ENCODE measurements at regions not wholly inside any gene's neighbourhood (a gene's known extent, or its start where the extent isn't known, plus 50 kb on each side); places are given as distances from the start of the nearest gene placed in this dataset.
"Not testable (repeated sequence)": the region's sequence is repeated elsewhere in the genome, so short reads cannot be mapped to it uniquely, and the experiment has no call there.

DNA sequence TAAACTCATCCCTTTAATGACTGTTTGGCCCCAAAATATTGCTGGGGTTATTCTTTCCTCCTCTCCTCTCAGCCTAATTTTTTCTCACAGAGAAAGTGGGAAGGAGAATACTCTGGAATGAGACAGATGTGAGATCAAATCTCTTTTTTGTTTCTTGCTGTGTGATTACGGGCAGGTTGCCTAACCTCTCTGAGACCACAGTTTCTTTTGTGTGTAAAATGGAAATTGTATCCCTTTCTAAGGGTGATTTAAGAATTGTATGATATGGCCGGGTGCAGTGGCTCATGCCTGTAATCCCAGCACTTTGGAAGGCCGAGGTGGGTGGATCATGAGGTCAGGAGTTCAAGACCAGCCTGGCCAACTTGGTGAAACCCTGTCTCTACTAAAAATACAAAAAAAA, 111.5 kb upstream of the MRPS22 start:
- DNase-seq (ENCODE audit: insufficient read length, low spot score); FAIRE-seq: not testable (repeated sequence)

DNA sequence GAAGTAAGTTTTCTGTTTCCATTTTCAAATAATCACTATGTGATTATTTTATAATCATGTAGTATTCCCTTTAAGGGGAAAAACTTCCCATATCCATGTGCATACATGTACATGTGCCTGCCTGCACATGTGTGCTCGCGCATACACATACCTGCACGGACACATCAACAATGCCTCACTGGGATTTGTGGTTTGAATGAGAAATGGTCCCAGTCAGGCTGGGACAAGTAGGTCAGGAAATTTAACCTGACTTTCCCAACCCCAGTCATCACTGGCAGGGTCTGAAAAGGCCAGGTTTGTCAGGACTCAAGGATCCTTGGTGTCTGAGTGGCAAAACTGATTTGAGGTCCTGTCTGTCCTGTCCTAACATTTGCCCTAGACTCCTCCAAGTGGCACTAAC, 109.3 kb upstream of the MRPS22 start:
- DNase-seq (ENCODE audit: insufficient read length, low spot score): no peak
- FAIRE-seq: no peak

GRCh38 chr3:139235192-139235591, 108.6 kb upstream of the MRPS22 start:
- FAIRE-seq: no peak
- no peak for DNase-seq (ENCODE audit: insufficient read length, low spot score)

- DNase-seq (ENCODE audit: insufficient read length, low spot score): no peak
- FAIRE-seq: no peak
These were observed 107.5 kb upstream of the MRPS22 start for GRCh38 chr3:139236336-139236735.

DNA sequence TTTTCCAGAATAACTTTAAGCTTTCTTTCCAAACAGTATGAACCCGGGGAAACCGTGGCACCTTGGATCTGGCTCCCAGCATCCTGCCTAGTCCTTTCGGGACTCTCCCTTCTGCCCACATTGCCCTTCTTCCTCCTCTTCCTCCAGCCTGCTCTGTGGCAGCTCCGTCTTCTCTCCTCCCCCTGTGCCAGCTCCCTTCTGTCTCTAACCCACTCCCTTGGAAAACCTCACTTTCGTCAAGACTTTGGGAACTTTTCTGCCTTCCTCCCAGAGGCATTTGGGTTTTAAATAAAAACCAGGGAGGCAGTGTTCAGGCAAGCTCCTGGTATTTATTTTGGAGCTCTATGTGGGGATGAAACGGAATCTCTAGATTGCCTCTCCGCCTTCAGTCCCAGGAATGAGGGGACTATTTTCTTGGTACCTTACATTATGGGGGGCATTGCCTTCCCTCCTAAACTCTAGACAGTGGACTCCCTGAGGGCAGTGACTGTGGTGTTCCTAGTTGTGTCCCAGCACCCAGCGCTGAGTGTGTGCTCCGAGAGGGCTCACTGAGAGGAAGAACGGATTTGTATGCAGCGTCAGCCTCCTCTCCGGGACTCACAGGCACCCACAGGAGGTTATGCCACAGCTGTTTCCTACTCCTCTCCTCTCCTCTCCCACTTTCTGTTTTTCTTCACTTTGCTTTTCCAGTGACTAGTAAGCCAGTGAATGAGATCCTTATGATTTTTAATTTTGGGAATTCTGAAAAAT, 105.4 kb upstream of the MRPS22 start:
- no peak for DNase-seq (ENCODE audit: insufficient read length, low spot score)
- no peak for FAIRE-seq

GRCh38 chr3:139239550-139239949, 104.3 kb upstream of the MRPS22 start:
- no peak for DNase-seq (ENCODE audit: insufficient read length, low spot score)
- FAIRE-seq: no peak

DNA sequence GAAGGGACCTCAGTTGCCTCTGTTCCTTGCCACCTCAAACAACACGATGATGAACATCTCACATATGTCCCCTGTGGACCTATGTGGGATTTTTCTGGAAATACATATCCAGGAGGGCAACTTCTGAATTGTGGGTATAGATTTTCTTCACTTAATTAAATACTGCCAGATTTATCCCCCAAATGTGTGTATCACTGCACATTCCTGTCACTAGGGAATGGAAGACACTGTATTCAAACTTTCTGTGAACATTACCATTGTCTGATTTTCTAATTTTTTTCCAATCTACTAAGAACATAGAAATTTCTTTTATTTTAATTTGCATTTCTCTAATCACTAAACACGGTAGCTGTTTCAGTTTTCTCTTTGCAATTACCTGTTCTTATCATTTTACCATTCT, 102.0 kb upstream of the MRPS22 start:
- DNase-seq (ENCODE audit: insufficient read length, low spot score) (no peak), FAIRE-seq (no peak)

- DNase-seq (ENCODE audit: insufficient read length, low spot score) (no peak), FAIRE-seq (no peak)
These were observed 100.1 kb upstream of the MRPS22 start for GRCh38 chr3:139243710-139244109.

DNA sequence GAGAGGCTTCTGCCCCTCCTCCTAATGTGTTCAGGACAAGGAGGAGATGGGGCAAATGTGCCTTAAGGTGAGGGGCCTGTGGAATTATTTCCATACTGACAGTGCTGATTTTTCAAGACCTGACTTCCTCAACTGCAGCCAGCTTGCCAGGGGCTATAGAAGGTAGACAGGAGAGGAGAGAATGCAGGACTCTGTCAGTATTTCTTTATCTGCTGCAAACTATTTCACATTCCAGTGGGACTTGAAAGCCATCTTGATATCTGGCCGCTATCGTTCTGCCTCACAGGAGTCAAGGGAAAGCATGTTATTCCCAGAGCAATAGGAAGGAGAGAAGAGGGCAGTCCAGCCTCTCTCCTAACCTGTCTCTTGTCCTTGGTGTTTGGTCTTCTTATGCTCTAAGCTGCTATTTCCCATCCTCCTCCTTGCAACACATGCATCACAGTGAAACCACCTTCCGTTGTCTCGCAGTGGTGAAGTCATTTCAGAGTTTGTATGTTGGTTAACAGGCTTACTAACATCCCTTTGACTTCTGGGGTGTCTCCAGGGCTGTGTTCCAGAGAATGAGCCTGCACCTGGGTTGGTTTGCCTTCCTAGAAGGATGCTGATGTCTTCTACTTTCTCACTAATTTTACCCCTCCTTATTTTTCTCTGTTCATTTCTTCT, 95.1 kb upstream of the MRPS22 start:
- FAIRE-seq (no peak), DNase-seq (ENCODE audit: insufficient read length, low spot score) (no peak)

GRCh38 chr3:139251529-139251928, 92.3 kb upstream of the MRPS22 start:
- FAIRE-seq: no peak
- DNase-seq (ENCODE audit: insufficient read length, low spot score): no peak

GRCh38 chr3:139252719-139253118, 91.1 kb upstream of the MRPS22 start:
- FAIRE-seq (no peak), DNase-seq (ENCODE audit: insufficient read length, low spot score) (no peak)

GRCh38 chr3:139258276-139258675, 85.5 kb upstream of the MRPS22 start:
- no peak for FAIRE-seq
- no peak for DNase-seq (ENCODE audit: insufficient read length, low spot score)

DNA sequence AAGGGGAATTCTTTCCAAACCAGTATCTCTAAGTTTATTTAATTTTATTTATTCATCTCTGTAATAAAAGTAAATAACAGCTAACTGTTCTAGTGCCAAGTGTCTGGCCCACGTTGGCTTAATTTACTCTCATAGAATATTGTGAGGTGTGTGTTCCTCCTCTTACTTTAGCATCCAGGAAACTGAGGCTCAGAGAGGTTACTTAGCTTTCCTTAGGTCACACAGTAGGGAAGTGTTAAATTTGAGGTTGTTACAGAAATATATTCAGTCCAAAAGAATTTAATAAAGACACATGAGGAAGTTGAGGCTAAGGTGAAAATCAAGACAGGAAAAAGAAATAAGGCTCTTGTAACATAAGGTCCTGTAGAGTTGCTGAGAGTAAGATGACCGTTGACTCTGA, 84.4 kb upstream of the MRPS22 start:
- no peak for FAIRE-seq
- DNase-seq (ENCODE audit: insufficient read length, low spot score): no peak

GRCh38 chr3:139260041-139260486, 83.8 kb upstream of the MRPS22 start:
- FAIRE-seq: no peak
- no peak for DNase-seq (ENCODE audit: insufficient read length, low spot score)

DNA sequence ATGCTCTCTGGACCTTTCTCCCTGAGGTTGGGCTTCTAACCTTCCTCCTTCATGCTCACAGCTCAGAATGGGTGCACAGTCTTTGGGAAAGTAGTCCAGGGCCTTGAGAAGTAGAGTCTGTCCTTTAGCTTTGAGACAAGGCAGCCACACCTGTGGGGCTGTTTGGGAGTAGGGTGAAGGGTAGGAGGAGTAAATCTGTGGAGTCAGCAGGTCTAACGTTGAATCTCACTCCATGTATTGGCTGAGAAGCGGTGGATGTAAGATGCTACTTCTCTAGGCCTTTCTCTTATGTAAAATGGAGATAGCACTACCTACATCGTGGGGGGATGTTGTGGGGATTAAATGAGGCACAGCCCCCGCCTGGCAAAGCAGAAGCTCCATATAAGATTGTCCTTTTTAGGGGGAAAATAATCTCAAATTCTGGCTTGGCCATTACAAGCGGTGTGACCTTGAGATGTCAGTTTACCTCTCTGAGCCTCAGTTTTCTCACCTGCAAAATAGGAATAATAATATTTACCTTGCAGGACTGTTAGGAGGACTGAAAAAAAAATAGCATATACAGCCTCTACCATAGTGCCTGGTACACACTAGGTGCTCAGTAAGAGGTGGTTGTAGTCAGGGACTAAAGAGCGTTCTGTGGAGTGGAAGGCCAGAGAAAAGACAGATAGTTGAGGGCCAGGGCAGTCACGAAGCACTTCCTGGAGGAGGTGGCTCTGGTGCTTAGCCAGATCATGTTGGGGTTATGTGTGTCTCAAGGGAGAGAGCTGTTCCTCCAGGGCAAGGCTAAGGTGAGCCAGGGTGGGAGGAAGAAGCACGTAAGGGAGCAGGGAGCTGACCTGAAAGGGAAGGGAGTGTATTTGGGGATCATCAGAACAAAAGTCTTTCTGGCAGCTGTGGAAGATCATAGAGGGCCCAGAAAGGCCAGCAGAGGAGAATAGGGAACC, 82.8 kb upstream of the MRPS22 start:
- no peak for DNase-seq (ENCODE audit: insufficient read length, low spot score)
- no peak for FAIRE-seq

GRCh38 chr3:139261754-139262586, 81.8 kb upstream of the MRPS22 start:
- FAIRE-seq (no peak), DNase-seq (ENCODE audit: insufficient read length, low spot score) (no peak)

GRCh38 chr3:139263798-139264197, 80.0 kb upstream of the MRPS22 start:
- no peak for FAIRE-seq
- DNase-seq (ENCODE audit: insufficient read length, low spot score): no peak

GRCh38 chr3:139264375-139264774, 79.4 kb upstream of the MRPS22 start:
- DNase-seq (ENCODE audit: insufficient read length, low spot score) (no peak), FAIRE-seq (no peak)

GRCh38 chr3:139265131-139266016, 78.4 kb upstream of the MRPS22 start:
- DNase-seq (ENCODE audit: insufficient read length, low spot score) (no peak), FAIRE-seq (no peak)
